SK-N-SH (cell line): ENCODE measurements at regions not wholly inside any gene's neighbourhood (a gene's known extent, or its start where the extent isn't known, plus 50 kb on each side); places are given as distances from the start of the nearest gene placed in this dataset.

ENCODE experiments used
- CTCF ChIA-PET: fragments of 300-600, 350-600 bp; formaldehyde crosslinking; extraction: SDS; loops from one replicate; lab custom pipeline; 2021; lab: Yijun Ruan, JAX
- POLR2A ChIA-PET: fragments of 350-600 bp; sonication (Branson Sonifier 250); formaldehyde crosslinking; extraction: SDS; loops from one replicate; lab custom pipeline; 2020; ENCODE audit warnings: antibody characterized with exemption, inconsistent platforms; lab: Yijun Ruan, JAX
- DNase-seq: peaks from one replicate; pipeline ENCODE4 v3.0.0; 2012
- H2AFZ ChIP-seq: fragments of 200-600 bp; sonication (generic); 2 replicates; pipeline ENCODE4 v1.8.1; 2016; ENCODE audit warnings: antibody characterized with exemption, mild to moderate bottlenecking, low read depth
- H3F3A ChIP-seq: fragments of 200-600 bp; sonication (generic); replicated peaks from 2 replicates; pipeline ENCODE3; 2016; ENCODE audit warnings: antibody characterized with exemption, mild to moderate bottlenecking; ENCODE audit not compliant: insufficient read depth
- H3K27ac ChIP-seq, 2 experiments: fragments of 200-500 bp in 1 of 2; fragments of 200-600 bp in 1 of 2; sonication (Bioruptor generic) in 1 of 2; sonication (generic), shearing (Covaris generic) in 1 of 2; 2 replicates each; pipeline versions ENCODE4 v1.5.1 to v1.6.1; 2014 to 2016; ENCODE audit warnings: low read depth in 2 of 2, inconsistent platforms in 1 of 2, low read length in 1 of 2, mild to moderate bottlenecking in 1 of 2, mixed read lengths in 1 of 2
- H3K27me3 ChIP-seq: fragments of 200-600 bp; sonication (generic), shearing (Covaris generic); 2 replicates; pipeline ENCODE4 v1.6.1; 2016; ENCODE audit warnings: mixed run types; ENCODE audit not compliant: insufficient read depth
- H3K36me3 ChIP-seq, 2 experiments: fragments of 200-500 bp in 1 of 2; fragments of 200-600 bp in 1 of 2; sonication (Bioruptor generic) in 1 of 2; sonication (generic) in 1 of 2; replicated peaks in 1 of 2; 2 replicates each; pipeline versions ENCODE3 to v1.5.1; 2014 to 2016; ENCODE audit warnings: low read length in 1 of 2, mild to moderate bottlenecking in 1 of 2; ENCODE audit not compliant: insufficient read depth in 2 of 2, control insufficient read depth in 1 of 2
- H3K4me1 ChIP-seq, 2 experiments: fragments of 200-500 bp in 1 of 2; fragments of 200-600 bp in 1 of 2; sonication (Bioruptor generic) in 1 of 2; sonication (generic), shearing (Covaris generic) in 1 of 2; 2 replicates each; pipeline versions ENCODE4 v1.5.1 to v1.6.1; 2014 to 2016; ENCODE audit warnings: low read depth in 1 of 2, low read length in 1 of 2, mixed run types in 1 of 2; ENCODE audit not compliant: insufficient read depth in 2 of 2, control insufficient read depth in 1 of 2
- H3K4me2 ChIP-seq: fragments of 200-600 bp; sonication (generic), shearing (Covaris generic); 2 replicates; pipeline ENCODE4 v1.6.1; 2017; ENCODE audit warnings: mixed run types
- H3K4me3 ChIP-seq, 2 experiments: fragments of 200-500 bp in 1 of 2; fragments of 200-600 bp in 1 of 2; sonication (Bioruptor generic) in 1 of 2; sonication (generic), shearing (Covaris generic) in 1 of 2; 2 replicates each; pipeline versions ENCODE4 v1.5.1 to v1.8.1; 2014 to 2016; ENCODE audit warnings: low read depth in 2 of 2, inconsistent platforms in 1 of 2, low read length in 1 of 2, mild to moderate bottlenecking in 1 of 2, mixed read lengths in 1 of 2, moderate library complexity in 1 of 2
- H3K79me2 ChIP-seq: fragments of 200-600 bp; sonication (generic); 2 replicates; pipeline ENCODE4 v1.8.1; 2017; ENCODE audit warnings: mild to moderate bottlenecking; ENCODE audit not compliant: insufficient read depth
- H3K9ac ChIP-seq: fragments of 200-600 bp; sonication (generic); 2 replicates; pipeline ENCODE4 v1.6.1; 2017; ENCODE audit warnings: mixed run types
- H3K9me2 ChIP-seq: fragments of 200-600 bp; sonication (generic); 2 replicates; pipeline ENCODE4 v1.6.1; 2017; ENCODE audit warnings: mixed run types
- H3K9me3 ChIP-seq: fragments of 200-600 bp; sonication (generic); 2 replicates; pipeline ENCODE4 v1.6.1; 2017; ENCODE audit warnings: mixed run types, mild to moderate bottlenecking, moderate library complexity
- H4K20me1 ChIP-seq: fragments of 200-600 bp; sonication (generic); 2 replicates; pipeline ENCODE4 v1.6.1; 2017; ENCODE audit warnings: mild to moderate bottlenecking, mixed run types; ENCODE audit not compliant: insufficient read depth
- CHD2 ChIP-seq: fragments of 150-350 bp; IDR thresholded peaks from 2 replicates; pipeline ENCODE4 v1.6.1; 2018; ENCODE audit warnings: low read length; ENCODE audit not compliant: partially characterized antibody
- ELF1 ChIP-seq: IDR thresholded peaks from 2 replicates; pipeline ENCODE4 v1.4.0; 2012
- FOSL2 ChIP-seq: IDR thresholded peaks from 2 replicates; pipeline ENCODE4 v1.4.0; 2012; ENCODE audit warnings: low read depth, mild to moderate bottlenecking, moderate library complexity, borderline replicate concordance
- JUND ChIP-seq: IDR thresholded peaks from 2 replicates; pipeline ENCODE4 v1.4.0; 2012
- MEF2A ChIP-seq: IDR thresholded peaks from 2 replicates; pipeline ENCODE4 v1.4.0; 2012; ENCODE audit warnings: low read depth, borderline replicate concordance
- MXI1 ChIP-seq: IDR thresholded peaks from 2 replicates; pipeline ENCODE4 v1.6.1; 2012; ENCODE audit warnings: mild to moderate bottlenecking, low read depth, low read length, improper control_type of control experiment
- NFIC ChIP-seq: IDR thresholded peaks from 2 replicates; pipeline ENCODE4 v1.4.0; 2012; ENCODE audit warnings: borderline replicate concordance
- RCOR1 ChIP-seq: fragments of 150-350 bp; IDR thresholded peaks from 2 replicates; pipeline ENCODE4 v1.6.1; 2017; ENCODE audit warnings: antibody characterized with exemption, low read length
- RXRA ChIP-seq: IDR thresholded peaks from 2 replicates; pipeline ENCODE4 v1.4.0; 2012; ENCODE audit warnings: low read depth, mild to moderate bottlenecking, borderline replicate concordance
- TCF12 ChIP-seq: IDR thresholded peaks from 2 replicates; pipeline ENCODE4 v1.4.0; 2012
- USF2 ChIP-seq: fragments of 150-350 bp; IDR thresholded peaks from 2 replicates; pipeline ENCODE4 v1.6.1; 2017; ENCODE audit warnings: antibody characterized with exemption, low read length, low read depth, borderline replicate concordance
- WGBS: methylation state at CpG from one replicate; pipeline ENCODE4 v1.1.6; 2017; ENCODE audit warnings: low lambda C conversion rate; 5-methylcytosine and 5-hydroxymethylcytosine counted together
- TF ChIP-seq, protein P1 (sequence below): IDR thresholded peaks from 2 replicates; pipeline ENCODE4 v1.4.0; 2012; ENCODE audit warnings: low read depth, borderline replicate concordance
- TF ChIP-seq, protein P2 (sequence below): IDR thresholded peaks from 2 replicates; pipeline ENCODE4 v1.4.0; 2012; ENCODE audit warnings: low read depth

GRCh38 chr15:31525988-31526665, 199.5 kb downstream of the KLF13 start:
- Histone ChIP-seq H3K4me3 (no peak overlapping the region), H3K9me2 (no peaks in the 10 kb centered on the region), H3K79me2 (no peaks in the 10 kb centered on the region), H2AFZ (no peak overlapping the region), H3K36me3 (no peaks in the 10 kb centered on the region), H3K4me1 (no peaks in the 10 kb centered on the region), H3K9ac (no peak overlapping the region), H3K27me3 (no peaks in the 10 kb centered on the region), H3K4me2 (no peak overlapping the region), H3K27ac (no peak overlapping the region), H3F3A (no peaks in the 10 kb centered on the region), H4K20me1 (no peaks in the 10 kb centered on the region), H3K9me3 (no peaks in the 10 kb centered on the region)
- ChIA-PET CTCF (interaction anchor here (0.6 to 1.6 kb wide), 2 partner anchors 37 to 89 kb away, joined by 3 to 4 read pairs; no protein-coding TSS in a partner anchor), POLR2A (no interaction called here)
- 45% methylated on average over 7 of the region's 18 CpGs for WGBS
- DNase-seq = no peak
- TF ChIP-seq NFIC (no peak), MEF2A (no peak), FOSL2 (no peak), JUND (no peak), MXI1 (no peak), ELF1 (no peak), RXRA (no peak), TCF12 (no peak)
- TF ChIP-seq, protein P1, sequence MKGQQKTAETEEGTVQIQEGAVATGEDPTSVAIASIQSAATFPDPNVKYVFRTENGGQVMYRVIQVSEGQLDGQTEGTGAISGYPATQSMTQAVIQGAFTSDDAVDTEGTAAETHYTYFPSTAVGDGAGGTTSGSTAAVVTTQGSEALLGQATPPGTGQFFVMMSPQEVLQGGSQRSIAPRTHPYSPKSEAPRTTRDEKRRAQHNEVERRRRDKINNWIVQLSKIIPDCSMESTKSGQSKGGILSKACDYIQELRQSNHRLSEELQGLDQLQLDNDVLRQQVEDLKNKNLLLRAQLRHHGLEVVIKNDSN = no peak
- TF ChIP-seq, protein P2, sequence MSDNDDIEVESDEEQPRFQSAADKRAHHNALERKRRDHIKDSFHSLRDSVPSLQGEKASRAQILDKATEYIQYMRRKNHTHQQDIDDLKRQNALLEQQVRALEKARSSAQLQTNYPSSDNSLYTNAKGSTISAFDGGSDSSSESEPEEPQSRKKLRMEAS = no peak

DNA sequence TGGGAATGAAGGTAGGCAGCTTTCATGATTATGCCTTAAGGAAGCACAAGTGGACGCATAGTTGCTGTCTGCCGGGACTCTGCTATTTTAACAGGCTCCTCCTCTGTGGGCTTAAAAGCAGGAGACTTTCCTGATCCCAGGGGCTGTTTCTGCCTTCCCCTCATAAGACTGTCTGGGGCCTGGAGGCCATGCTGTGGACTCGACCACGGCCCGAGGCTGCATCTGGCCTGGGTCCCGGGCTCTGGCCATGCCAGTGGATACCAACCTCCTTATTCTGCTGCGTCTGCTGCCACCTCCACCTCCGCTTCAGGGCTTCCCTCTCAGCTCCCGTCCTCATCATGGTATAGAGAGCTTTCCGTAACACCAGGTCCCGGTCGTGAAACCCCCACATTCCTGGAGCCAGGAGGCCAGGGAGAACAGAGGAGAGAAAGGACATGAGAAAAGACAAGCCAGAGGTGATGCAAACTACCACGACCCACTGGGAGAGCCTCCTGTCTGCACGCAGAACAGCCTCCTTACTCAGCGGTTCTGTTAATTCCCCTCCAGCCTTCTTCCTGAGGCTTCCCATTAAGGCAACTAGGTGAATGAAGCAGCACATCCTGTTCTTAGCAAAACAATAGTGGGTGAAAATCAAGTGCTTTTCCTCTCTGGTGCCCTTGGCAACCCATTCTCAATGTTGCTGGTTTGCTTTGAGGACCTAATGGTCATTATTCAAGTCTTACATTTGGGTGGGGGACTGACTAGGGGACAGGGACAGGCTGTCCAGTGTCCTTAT, 200.5 kb downstream of the KLF13 start:
- Histone ChIP-seq H3F3A (no peaks in the 10 kb centered on the region), H3K79me2 (no peaks in the 10 kb centered on the region), H3K36me3 (no peaks in the 10 kb centered on the region), H3K9me2 (no peaks in the 10 kb centered on the region), H3K27me3 (no peaks in the 10 kb centered on the region), H3K4me3 (no peak overlapping the region), H3K4me1 (no peaks in the 10 kb centered on the region), H4K20me1 (no peaks in the 10 kb centered on the region), H3K27ac (no peak overlapping the region), H3K9me3 (no peaks in the 10 kb centered on the region), H3K9ac (no peak overlapping the region), H3K4me2 (no peak overlapping the region), H2AFZ (no peak overlapping the region)
- ChIA-PET POLR2A (no interaction called here), CTCF (interaction anchor here (1.6 kb wide), 1 partner anchor 38 kb away, joined by 4 read pairs; no protein-coding TSS in a partner anchor)
- TF ChIP-seq USF2 (no peak), RCOR1 (no peak), CHD2 (no peak), MXI1 (no peak), TCF12 (no peak)
- DNase-seq = no peak
- 44% methylated on average over 14 of the region's 15 CpGs for WGBS
